NT2/D1 (cell line): ENCODE measurements at regions not wholly inside any gene's neighbourhood (a gene's known extent, or its start where the extent isn't known, plus 50 kb on each side); places are given as distances from the start of the nearest gene placed in this dataset.

ENCODE experiments used
- SUZ12 ChIP-seq: IDR thresholded peaks from 2 replicates; pipeline ENCODE4 v1.6.1; 2011; ENCODE audit not compliant: insufficient read length, insufficient read depth; ENCODE audit errors: extremely low read depth
- ZNF274 ChIP-seq: IDR thresholded peaks from 2 replicates; pipeline ENCODE4 v1.6.1; 2011; ENCODE audit warnings: mild to moderate bottlenecking, low read depth, low read length

DNA sequence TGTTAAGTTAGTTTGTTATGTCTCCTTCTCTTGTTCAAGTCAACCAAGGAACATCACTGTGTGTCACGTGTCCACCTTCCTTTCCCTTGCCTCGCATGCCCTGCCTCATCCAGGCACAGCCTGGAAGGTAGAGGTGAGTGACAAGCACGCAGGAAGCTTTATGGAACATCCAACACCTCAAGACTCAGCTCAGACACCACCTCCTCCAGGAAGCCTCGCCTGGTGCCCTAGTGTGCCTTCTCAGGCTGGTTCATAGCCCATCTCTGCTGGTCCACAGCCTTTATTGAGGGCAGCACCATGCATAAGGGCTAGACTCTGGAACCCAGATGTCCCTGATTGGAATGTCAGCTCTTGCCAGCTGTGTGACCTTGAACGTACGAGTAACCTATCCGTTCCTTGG, 224.3 kb downstream of the ANKRD60 start:
- TF ChIP-seq ZNF274 (no peak), SUZ12 (no peak)
